ENCODE measurements at regions not wholly inside any gene's neighbourhood (a gene's known extent, or its start where the extent isn't known, plus 50 kb on each side); places are given as distances from the start of the nearest gene placed in this dataset.
A peak's percentile ranks its signal among the peaks of the same experiment; 100 is the strongest.

- H3K4me1 ChIP-seq (ENCODE audit: insufficient read depth, low read length), result peaks cover 48% of the 10 kb centered on the region
- peaks cover 41 to 57% (median 48%) of the 10 kb centered on the region in 4 donors for H3K4me1 Mint-ChIP-seq
- H3K27ac Mint-ChIP-seq, result peak overlapping the region; percentile 86 to 97 (median 91)
- H3K4me3 Mint-ChIP-seq, result peak overlapping the region in 3 of 8 donors; percentile 2 to 31 (median 11)
- H3K36me3 Mint-ChIP-seq, result no peaks in the 10 kb centered on the region
- H3K4me3 ChIP-seq (ENCODE audit: low read length in 2 of 2), result no peak overlapping the region
- intact Hi-C loops (cut with micrococcal nuclease), result loop anchor here (1.0 to 10.0 kb wide), 9 partner anchors 15 to 1190 kb away; partner anchors contain the start of genes ANTXR2 and PAQR3
- ChIA-PET POLR2A (ENCODE audit: partially characterized antibody) (interaction anchor here (0.8 to 4.9 kb wide), 13 partner anchors 8 to 88 kb away, joined by 3 to 127 read pairs (median 7); partner anchors contain the start of gene ANTXR2), CTCF (ENCODE audit: partially characterized antibody) (interaction anchor here (0.8 to 7.9 kb wide), 35 partner anchors 9 to 106 kb away, joined by 3 to 291 read pairs (median 6); partner anchors contain the start of genes ANTXR2 and PRDM8)
- peaks cover 0 to 2% (median 0%) of the 10 kb centered on the region in 8 donors for H3K9me3 Mint-ChIP-seq
- H3K27me3 Mint-ChIP-seq, result no peaks in the 10 kb centered on the region
- DNase-seq, result no peak
- peak overlapping the region; percentile 77 for H3K27ac ChIP-seq (ENCODE audit: low read depth, low read length)
- H3K9me3 ChIP-seq (ENCODE audit: control insufficient read depth in 1 of 2, low read length in 2 of 2), result no peaks in the 10 kb centered on the region
- H3K27me3 ChIP-seq (ENCODE audit: insufficient read depth, low read length), result no peaks in the 10 kb centered on the region
- no peaks in the 10 kb centered on the region for H3K36me3 ChIP-seq (ENCODE audit: insufficient read depth, low read length)
Observed at GRCh38 chr4:80124246-80125211, 51.5 kb upstream of the ANTXR2 start.
